CD4-positive, alpha-beta T cell treated with Interferon alpha-2 for 1 hour (primary cell): ENCODE measurements at regions not wholly inside any gene's neighbourhood (a gene's known extent, or its start where the extent isn't known, plus 50 kb on each side); places are given as distances from the start of the nearest gene placed in this dataset.
"Not testable (repeated sequence)": the region's sequence is repeated elsewhere in the genome, so short reads cannot be mapped to it uniquely, and the experiment has no call there.

Experiments used
- DNase-seq, 2 donors: peaks; one replicate each; pipeline ENCODE4 v3.0.0-alpha.2; 2020 to 2022

- no peak for DNase-seq
Observed at GRCh38 chr13:81197483-81197882, 856.6 kb upstream of the SPRY2 start.

- DNase-seq: no peak
Observed at GRCh38 chr13:81194362-81194761, 853.4 kb upstream of the SPRY2 start.

GRCh38 chr13:81184556-81185265, 843.8 kb upstream of the SPRY2 start:
- no peak for DNase-seq

GRCh38 chr13:81172603-81173002, 831.7 kb upstream of the SPRY2 start:
- no peak for DNase-seq

- DNase-seq: no peak
Observed at GRCh38 chr13:81171065-81171647, 830.2 kb upstream of the SPRY2 start.

- DNase-seq: not testable (repeated sequence)
Observed at GRCh38 chr13:81163823-81164222, 822.9 kb upstream of the SPRY2 start.

- DNase-seq: no peak
Observed at GRCh38 chr13:81153478-81153877, 812.6 kb upstream of the SPRY2 start.

- no peak for DNase-seq
Observed at GRCh38 chr13:81148822-81149221, 807.9 kb upstream of the SPRY2 start.

- not testable (repeated sequence) for DNase-seq
Observed at GRCh38 chr13:81146576-81146975, 805.6 kb upstream of the SPRY2 start.

- no peak for DNase-seq
Observed at GRCh38 chr13:81142306-81142999, 801.5 kb upstream of the SPRY2 start.

GRCh38 chr13:81140675-81141074, 799.7 kb upstream of the SPRY2 start:
- DNase-seq: no peak

GRCh38 chr13:81139987-81140386, 799.1 kb upstream of the SPRY2 start:
- no peak for DNase-seq

- DNase-seq: no peak
Observed at GRCh38 chr13:81138353-81138980, 797.5 kb upstream of the SPRY2 start.

- DNase-seq: no peak
Observed at GRCh38 chr13:81133066-81133465, 792.1 kb upstream of the SPRY2 start.

GRCh38 chr13:81117416-81117815, 776.5 kb upstream of the SPRY2 start:
- DNase-seq: no peak

GRCh38 chr13:81116461-81117282, 775.7 kb upstream of the SPRY2 start:
- DNase-seq: no peak

- DNase-seq: no peak
Observed at GRCh38 chr13:81109026-81109425, 768.1 kb upstream of the SPRY2 start.

GRCh38 chr13:81106348-81106747, 765.4 kb upstream of the SPRY2 start:
- DNase-seq: no peak

GRCh38 chr13:81104035-81104715, 763.2 kb upstream of the SPRY2 start:
- no peak for DNase-seq

GRCh38 chr13:81102066-81102465, 761.1 kb upstream of the SPRY2 start:
- DNase-seq: not testable (repeated sequence)

- DNase-seq: no peak
Observed at GRCh38 chr13:81089371-81090157, 748.6 kb upstream of the SPRY2 start.
